Testis (tissue), 2 donors: ENCODE measurements at regions not wholly inside any gene's neighbourhood (a gene's known extent, or its start where the extent isn't known, plus 50 kb on each side); places are given as distances from the start of the nearest gene placed in this dataset.
"Not testable (repeated sequence)": the region's sequence is repeated elsewhere in the genome, so short reads cannot be mapped to it uniquely, and the experiment has no call there.

ENCODE experiments used
- CTCF ChIP-seq, 3 experiments: fragments of 450-650 bp in 2 of 3; fragments of 200-600 bp in 1 of 3; sonication (generic) in 1 of 3; IDR thresholded peaks; one replicate each; pipeline ENCODE4 v1.5.1; 2016 to 2019; ENCODE audit warnings: antibody characterized with exemption in 3 of 3, mild to moderate bottlenecking in 2 of 3, moderate library complexity in 1 of 3
- POLR2A ChIP-seq: fragments of 450-650 bp; IDR thresholded peaks from one replicate; pipeline ENCODE4 v1.6.1; 2017; ENCODE audit warnings: antibody characterized with exemption, mild to moderate bottlenecking, moderate library complexity

- not testable (repeated sequence) for TF ChIP-seq CTCF (IDR thresholded peaks at IDR 0.05); POLR2A
These were observed 391.7 kb upstream of the LRFN5 start for GRCh38 chr14:41214978-41215377.
